Ishikawa (cell line): ENCODE measurements at regions not wholly inside any gene's neighbourhood (a gene's known extent, or its start where the extent isn't known, plus 50 kb on each side); places are given as distances from the start of the nearest gene placed in this dataset.

Experiments
- CEBPB ChIP-seq: IDR thresholded peaks from 2 replicates; pipeline ENCODE4 v1.6.1; 2012
- CREB1 ChIP-seq: IDR thresholded peaks from 2 replicates; pipeline ENCODE4 v1.6.1; 2012; ENCODE audit warnings: low read depth
- EP300 ChIP-seq: IDR thresholded peaks from 2 replicates; pipeline ENCODE4 v1.6.1; 2012; ENCODE audit warnings: borderline replicate concordance
- FOXM1 ChIP-seq: IDR thresholded peaks from 2 replicates; pipeline ENCODE4 v1.6.1; 2012; ENCODE audit warnings: low read depth, borderline replicate concordance
- MAX ChIP-seq: IDR thresholded peaks from 2 replicates; pipeline ENCODE4 v1.6.1; 2012
- RAD21 ChIP-seq: IDR thresholded peaks from 2 replicates; pipeline ENCODE4 v1.6.1; 2012; ENCODE audit warnings: low read depth
- REST ChIP-seq: IDR thresholded peaks from 2 replicates; pipeline ENCODE4 v1.6.1; 2012; ENCODE audit warnings: low read depth, mild to moderate bottlenecking
- TAF1 ChIP-seq: IDR thresholded peaks from 2 replicates; pipeline ENCODE4 v1.6.1; 2012; ENCODE audit warnings: low read depth, mild to moderate bottlenecking
- TCF12 ChIP-seq: IDR thresholded peaks from 2 replicates; pipeline ENCODE4 v1.6.1; 2012; ENCODE audit warnings: low read depth
- TEAD4 ChIP-seq: IDR thresholded peaks from 2 replicates; pipeline ENCODE4 v1.6.1; 2012
- USF1 ChIP-seq: IDR thresholded peaks from 2 replicates; pipeline ENCODE4 v1.6.1; 2012
- YY1 ChIP-seq: IDR thresholded peaks from 2 replicates; pipeline ENCODE4 v1.6.1; 2012; ENCODE audit warnings: low read depth

GRCh38 chr5:168120401-168121137 is 170.9 kb upstream of the WWC1 start:
- no peak for TF ChIP-seq TAF1
- no peak for TF ChIP-seq FOXM1
- TF ChIP-seq USF1: no peak
- TF ChIP-seq TEAD4: no peak
- TF ChIP-seq MAX: no peak
- no peak for TF ChIP-seq CEBPB
- TF ChIP-seq REST: no peak
- no peak for TF ChIP-seq EP300
- no peak for TF ChIP-seq RAD21
- no peak for TF ChIP-seq CREB1
- TF ChIP-seq TCF12: no peak
- TF ChIP-seq YY1: no peak

- TF ChIP-seq TCF12: no peak
- no peak for TF ChIP-seq TAF1
- TF ChIP-seq TEAD4: no peak
- no peak for TF ChIP-seq USF1
- no peak for TF ChIP-seq REST
- no peak for TF ChIP-seq EP300
- TF ChIP-seq RAD21: no peak
- no peak for TF ChIP-seq YY1
Observed at GRCh38 chr5:168121138-168121494, 170.3 kb upstream of the WWC1 start.

- no peak for TF ChIP-seq TEAD4
- TF ChIP-seq YY1: no peak
Observed at GRCh38 chr5:168123631-168124528, 167.6 kb upstream of the WWC1 start.

GRCh38 chr5:168125445-168126199 is 165.8 kb upstream of the WWC1 start:
- TF ChIP-seq TEAD4: no peak
- TF ChIP-seq FOXM1: no peak
- no peak for TF ChIP-seq REST
- TF ChIP-seq TAF1: no peak
- no peak for TF ChIP-seq RAD21
